IMR-90 (cell line): ENCODE measurements at regions not wholly inside any gene's neighbourhood (a gene's known extent, or its start where the extent isn't known, plus 50 kb on each side); places are given as distances from the start of the nearest gene placed in this dataset.

Source experiments
- ATAC-seq: fragments of 200-7000 bp; cut with Tn5 transposase; 2 replicates; pipeline ENCODE4 v1.9.1; 2020; ENCODE audit warnings: low read depth, mild to moderate bottlenecking, moderate library complexity
- BruUV-seq: library from RNA; stranded (reverse); fragments of 400-500 nt; replicated peaks from 2 replicates; lab custom pipeline; 2021; lab: Mats Ljungman, UMichigan
- CTCF ChIA-PET: fragments of 300-600 bp; formaldehyde crosslinking; extraction: SDS; loops from one replicate; lab custom pipeline; 2021; ENCODE audit warnings: antibody characterized with exemption; lab: Yijun Ruan, JAX
- POLR2A ChIA-PET: fragments of 300-600 bp; sonication (Branson Sonifier 250); formaldehyde crosslinking; loops from one replicate; lab custom pipeline; 2022; ENCODE audit warnings: antibody characterized with exemption; ENCODE audit not compliant: unreplicated experiment; lab: Charles Lee
- DNase-seq: peaks from one replicate; pipeline ENCODE4 v3.0.0; 2013
- H2AFZ ChIP-seq: replicated peaks from 2 replicates; pipeline ENCODE3; 2013; ENCODE audit warnings: low read length, mild to moderate bottlenecking; ENCODE audit not compliant: poor library complexity
- H2AK5ac ChIP-seq: 2 replicates; pipeline ENCODE4 v1.6.1; 2013; ENCODE audit warnings: low read depth, low read length, inconsistent platforms
- H2AK9ac ChIP-seq: replicated peaks from 2 replicates; pipeline ENCODE3; 2013; ENCODE audit warnings: mild to moderate bottlenecking, low read depth, low read length, moderate library complexity; ENCODE audit not compliant: poor library complexity
- H2BK120ac ChIP-seq: 2 replicates; pipeline ENCODE4 v1.6.1; 2013; ENCODE audit warnings: low read depth, low read length, inconsistent platforms
- H2BK15ac ChIP-seq: 3 replicates; pipeline ENCODE4 v1.6.1; 2013; ENCODE audit warnings: low read depth, low read length, inconsistent platforms
- H2BK20ac ChIP-seq: 2 replicates; pipeline ENCODE4 v1.6.1; 2013; ENCODE audit warnings: low read depth, mild to moderate bottlenecking, inconsistent platforms, low read length, moderate library complexity
- H2BK5ac ChIP-seq: 2 replicates; pipeline ENCODE4 v1.6.1; 2013; ENCODE audit warnings: mild to moderate bottlenecking, low read depth, low read length, inconsistent platforms; ENCODE audit not compliant: poor library complexity, severe bottlenecking
- H3K14ac ChIP-seq: replicated peaks from 2 replicates; pipeline ENCODE4 v1.6.1; 2013; ENCODE audit warnings: low read depth, low read length, inconsistent platforms
- H3K18ac ChIP-seq: 2 replicates; pipeline ENCODE4 v1.6.1; 2013; ENCODE audit warnings: low read depth, low read length, control low read depth
- H3K23ac ChIP-seq: 2 replicates; pipeline ENCODE4 v1.6.1; 2013; ENCODE audit warnings: low read depth, low read length, inconsistent platforms
- H3K27ac ChIP-seq: 2 replicates; pipeline ENCODE4 v1.5.1; 2013; ENCODE audit warnings: mild to moderate bottlenecking, control low read depth, low read length; ENCODE audit not compliant: insufficient read depth
- H3K27me3 ChIP-seq: 2 replicates; pipeline ENCODE4 v1.6.1; 2013; ENCODE audit warnings: low read length; ENCODE audit not compliant: control insufficient read depth, insufficient read depth
- H3K36me3 ChIP-seq: 2 replicates; pipeline ENCODE4 v1.6.1; 2013; ENCODE audit warnings: low read length, mixed read lengths; ENCODE audit not compliant: control insufficient read depth, insufficient read depth
- H3K4ac ChIP-seq: 2 replicates; pipeline ENCODE4 v1.6.1; 2013; ENCODE audit warnings: low read depth, low read length, inconsistent platforms
- H3K4me1 ChIP-seq: 2 replicates; pipeline ENCODE4 v1.6.1; 2013; ENCODE audit warnings: low read length, mixed read lengths; ENCODE audit not compliant: control insufficient read depth, insufficient read depth
- H3K4me2 ChIP-seq: 2 replicates; pipeline ENCODE4 v1.6.1; 2013; ENCODE audit warnings: low read depth, mild to moderate bottlenecking, control low read depth, low read length, moderate library complexity
- H3K4me3 ChIP-seq: 2 replicates; pipeline ENCODE4 v1.5.1; 2013; ENCODE audit warnings: low read depth, mild to moderate bottlenecking, control low read depth, low read length, moderate library complexity; ENCODE audit not compliant: insufficient read depth
- H3K56ac ChIP-seq: 2 replicates; pipeline ENCODE4 v1.6.1; 2013; ENCODE audit warnings: low read length, inconsistent platforms; ENCODE audit not compliant: insufficient read depth; ENCODE audit errors: extremely low read depth
- H3K79me1 ChIP-seq, 2 experiments: 2 replicates each; pipeline ENCODE4 v1.6.1; 2013; ENCODE audit warnings: low read length in 2 of 2, inconsistent platforms in 1 of 2, low read depth in 1 of 2
- H3K9ac ChIP-seq: 2 replicates; pipeline ENCODE4 v1.6.1; 2013; ENCODE audit warnings: low read depth, low read length, control low read depth
- H3K9me1 ChIP-seq: 2 replicates; pipeline ENCODE4 v1.6.1; 2013; ENCODE audit warnings: low read length, inconsistent platforms; ENCODE audit not compliant: insufficient read depth
- H3K9me3 ChIP-seq: 2 replicates; pipeline ENCODE4 v1.6.1; 2013; ENCODE audit warnings: low read length; ENCODE audit not compliant: control insufficient read depth, insufficient read depth
- H4K20me1 ChIP-seq: 2 replicates; pipeline ENCODE4 v1.6.1; 2013; ENCODE audit warnings: low read length, inconsistent platforms; ENCODE audit not compliant: insufficient read depth
- H4K5ac ChIP-seq: 2 replicates; pipeline ENCODE4 v1.6.1; 2013; ENCODE audit warnings: mild to moderate bottlenecking, low read depth, low read length, control low read depth
- H4K8ac ChIP-seq, 2 experiments: 2 replicates each; pipeline ENCODE4 v1.6.1; 2013; ENCODE audit warnings: low read depth in 2 of 2, low read length in 2 of 2, control low read depth in 1 of 2, inconsistent platforms in 1 of 2
- H4K91ac ChIP-seq: 2 replicates; pipeline ENCODE4 v1.6.1; 2013; ENCODE audit warnings: low read depth, low read length, inconsistent platforms; ENCODE audit not compliant: insufficient read depth
- FOS ChIP-seq: fragments of 150-350 bp; IDR thresholded peaks from 2 replicates; pipeline ENCODE4 v1.6.1; 2016; ENCODE audit warnings: low read depth, low read length
- MAFK ChIP-seq: IDR thresholded peaks from 2 replicates; pipeline ENCODE4 v1.6.1; 2012; ENCODE audit warnings: low read depth, low read length, improper control_type of control experiment
- MAZ ChIP-seq: IDR thresholded peaks from 2 replicates; pipeline ENCODE4 v1.6.1; 2012; ENCODE audit warnings: low read depth, mild to moderate bottlenecking, low read length, improper control_type of control experiment, moderate library complexity, borderline replicate concordance
- RAD21 ChIP-seq: IDR thresholded peaks from 2 replicates; pipeline ENCODE4 v1.6.1; 2012; ENCODE audit warnings: low read length, improper control_type of control experiment
- SMC3 ChIP-seq: fragments of 150-350 bp; IDR thresholded peaks from 2 replicates; pipeline ENCODE4 v1.6.1; 2016; ENCODE audit warnings: low read depth, mild to moderate bottlenecking, antibody characterized with exemption, low read length, moderate library complexity
- WGBS, 2 experiments: methylation state at CpG; one replicate each; pipeline versions ENCODE4 v1.1.5 to v1.1.7; 2013; ENCODE audit warnings: missing lambda C conversion rate in 2 of 2; ENCODE audit not compliant: insufficient read length in 1 of 2; ENCODE audit errors: extremely low coverage in 2 of 2; 5-methylcytosine and 5-hydroxymethylcytosine counted together
- dilution Hi-C: fragments of 300-500 bp; cut with HindIII; formaldehyde crosslinking; loops from one replicate; pipeline ENCODE4 v1.14.3; 2018; ENCODE audit warnings: low sequenced_read_pairs; ENCODE audit not compliant: unreplicated experiment
- in situ Hi-C: fragments of 300-500 bp; cut with MboI; formaldehyde crosslinking; loops from 3 replicates; pipeline ENCODE4 v1.14.3; 2019; ENCODE audit warnings: low sequenced_read_pairs, inconsistent platforms, mixed read lengths
- intact Hi-C: fragments of 100-400 bp; cut with micrococcal nuclease; formaldehyde crosslinking; loops from 2 replicates; pipeline ENCODE4 v1.10.0; 2022
- TF ChIP-seq, protein P1 (sequence below): fragments of 150-350 bp; IDR thresholded peaks from 2 replicates; pipeline ENCODE4 v1.6.1; 2017; ENCODE audit warnings: mild to moderate bottlenecking, antibody characterized with exemption, low read length, low read depth
- TF ChIP-seq, protein P2 (sequence below): fragments of 150-350 bp; IDR thresholded peaks from 2 replicates; pipeline ENCODE4 v1.6.1; 2016; ENCODE audit warnings: low read depth, mild to moderate bottlenecking, low read length, moderate library complexity, borderline replicate concordance

DNA sequence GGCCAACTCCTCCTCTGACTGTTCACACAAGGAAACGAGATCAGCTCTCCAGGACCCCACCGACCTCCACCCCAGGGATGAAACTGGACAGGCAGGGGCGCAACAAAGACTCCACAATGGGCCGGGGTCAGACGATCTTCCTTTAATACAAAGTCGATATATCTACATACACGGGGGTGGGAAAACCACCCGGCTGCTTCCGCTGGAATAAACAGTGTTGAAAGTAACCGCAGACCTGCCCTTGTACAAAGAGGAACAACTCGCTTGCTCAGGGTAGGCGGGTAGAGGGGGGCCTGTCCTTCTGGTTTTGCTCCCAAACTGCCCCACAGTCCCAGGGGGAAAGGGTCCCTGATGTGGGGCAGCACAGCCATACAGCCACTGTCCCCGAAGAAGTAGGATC is 135.2 kb downstream of the PTPRS start:
- Histone ChIP-seq H4K8ac (no peak overlapping the region), H3K4me2 (no peak overlapping the region), H2BK20ac (no peak overlapping the region), H3K9me3 (peaks cover 19% of the 10 kb centered on the region), H3K4ac (no peak overlapping the region), H3K9me1 (no peaks in the 10 kb centered on the region), H4K5ac (no peak overlapping the region), H3K23ac (no peak overlapping the region), H2AK5ac (no peak overlapping the region), H3K27ac (no peak overlapping the region), H2BK15ac (no peak overlapping the region), H3K27me3 (no peaks in the 10 kb centered on the region), H4K20me1 (no peaks in the 10 kb centered on the region; the same call in 1 of the 2 replicates), H3K79me1 (no peaks in the 10 kb centered on the region; a peak in 1 of 4 replicates), H2BK120ac (no peak overlapping the region), H2BK5ac (no peak overlapping the region), H3K4me3 (no peak overlapping the region), H2AFZ (no peak overlapping the region), H3K18ac (no peak overlapping the region), H3K9ac (no peak overlapping the region), H3K56ac (no peak overlapping the region), H3K14ac (no peak overlapping the region), H2AK9ac (peak overlapping the region; percentile 61), H3K36me3 (peaks cover 38% of the 10 kb centered on the region), H3K4me1 (no peaks in the 10 kb centered on the region), H4K91ac (no peak overlapping the region)
- dilution Hi-C loops: no loop called here
- TF ChIP-seq, protein P1, sequence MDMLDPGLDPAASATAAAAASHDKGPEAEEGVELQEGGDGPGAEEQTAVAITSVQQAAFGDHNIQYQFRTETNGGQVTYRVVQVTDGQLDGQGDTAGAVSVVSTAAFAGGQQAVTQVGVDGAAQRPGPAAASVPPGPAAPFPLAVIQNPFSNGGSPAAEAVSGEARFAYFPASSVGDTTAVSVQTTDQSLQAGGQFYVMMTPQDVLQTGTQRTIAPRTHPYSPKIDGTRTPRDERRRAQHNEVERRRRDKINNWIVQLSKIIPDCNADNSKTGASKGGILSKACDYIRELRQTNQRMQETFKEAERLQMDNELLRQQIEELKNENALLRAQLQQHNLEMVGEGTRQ: no peak
- TF ChIP-seq MAZ: no peak
- TF ChIP-seq MAFK: no peak
- TF ChIP-seq, protein P2, sequence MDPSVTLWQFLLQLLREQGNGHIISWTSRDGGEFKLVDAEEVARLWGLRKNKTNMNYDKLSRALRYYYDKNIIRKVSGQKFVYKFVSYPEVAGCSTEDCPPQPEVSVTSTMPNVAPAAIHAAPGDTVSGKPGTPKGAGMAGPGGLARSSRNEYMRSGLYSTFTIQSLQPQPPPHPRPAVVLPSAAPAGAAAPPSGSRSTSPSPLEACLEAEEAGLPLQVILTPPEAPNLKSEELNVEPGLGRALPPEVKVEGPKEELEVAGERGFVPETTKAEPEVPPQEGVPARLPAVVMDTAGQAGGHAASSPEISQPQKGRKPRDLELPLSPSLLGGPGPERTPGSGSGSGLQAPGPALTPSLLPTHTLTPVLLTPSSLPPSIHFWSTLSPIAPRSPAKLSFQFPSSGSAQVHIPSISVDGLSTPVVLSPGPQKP: no peak
- TF ChIP-seq FOS: no peak
- TF ChIP-seq RAD21: no peak
- no peak for TF ChIP-seq SMC3
- in situ Hi-C loops: no loop called here
- ATAC-seq (no peak), DNase-seq (no peak)
- ChIA-PET POLR2A (no interaction called here), CTCF (interaction anchor here (0.6 kb wide), 1 partner anchor 12 kb away, joined by 3 read pairs; no protein-coding TSS in a partner anchor)
- intact Hi-C loops: no loop called here
- WGBS, 2 experiments: 100% methylated on average over 3 of the region's 13 CpGs; no CpG with 5 or more reads in 1 of the 2 experiments
- no TSS peak for BruUV-seq
